ENCODE measurements at regions not wholly inside any gene's neighbourhood (a gene's known extent, or its start where the extent isn't known, plus 50 kb on each side); places are given as distances from the start of the nearest gene placed in this dataset.

GRCh38 chr2:164439885-164440284 is 181.4 kb downstream of the GRB14 start:
- DNase-seq (ENCODE audit: low spot score) = no peak
- H3K27ac ChIP-seq = no peak overlapping the region
- TF ChIP-seq CTCF (IDR thresholded peaks at IDR 0.05) = no peak
- H3K4me3 ChIP-seq = no peak overlapping the region

- DNase-seq (ENCODE audit: low spot score) = no peak
- H3K27ac ChIP-seq = no peak overlapping the region
- no peak overlapping the region for H3K4me3 ChIP-seq
- no peak for TF ChIP-seq CTCF (IDR thresholded peaks at IDR 0.05)
These were observed 182.0 kb downstream of the GRB14 start for GRCh38 chr2:164439235-164439634.

GRCh38 chr2:164438490-164439205 is 182.6 kb downstream of the GRB14 start:
- no peak for TF ChIP-seq CTCF (IDR thresholded peaks at IDR 0.05)
- no peak overlapping the region for H3K4me3 ChIP-seq
- H3K27ac ChIP-seq = no peak overlapping the region
- no peak for DNase-seq (ENCODE audit: low spot score)

- no peak for DNase-seq (ENCODE audit: low spot score)
These were observed 185.2 kb downstream of the GRB14 start for GRCh38 chr2:164436131-164436530.

GRCh38 chr2:164430166-164430783 is 191.0 kb downstream of the GRB14 start:
- Histone ChIP-seq H3K4me3 (no peak overlapping the region), H3K27ac (no peak overlapping the region)
- peak; percentile 39 for TF ChIP-seq CTCF (IDR thresholded peaks at IDR 0.05)
- no peak for DNase-seq (ENCODE audit: low spot score)

More at GRCh38 chr2:164436131-164436530, 185.2 kb downstream of the GRB14 start:
- Histone ChIP-seq H3K4me3 (no peak overlapping the region), H3K27ac (no peak overlapping the region)
- TF ChIP-seq CTCF (IDR thresholded peaks at IDR 0.05) = no peak

GRCh38 chr2:164429354-164429753 is 191.9 kb downstream of the GRB14 start:
- Histone ChIP-seq H3K4me3 (no peak overlapping the region), H3K27ac (no peak overlapping the region)
- DNase-seq (ENCODE audit: low spot score) = no peak
- no peak for TF ChIP-seq CTCF (IDR thresholded peaks at IDR 0.05)

GRCh38 chr2:164427111-164427510 is 194.2 kb downstream of the GRB14 start:
- no peak for DNase-seq (ENCODE audit: low spot score)
- Histone ChIP-seq H3K4me3 (no peak overlapping the region), H3K27ac (no peak overlapping the region)
- TF ChIP-seq CTCF (IDR thresholded peaks at IDR 0.05) = no peak

Data from coronary artery (tissue), 2 donors.